Cardiac muscle cell (in vitro differentiated cells and primary cell): ENCODE measurements at regions not wholly inside any gene's neighbourhood (a gene's known extent, or its start where the extent isn't known, plus 50 kb on each side); places are given as distances from the start of the nearest gene placed in this dataset.

ENCODE experiments used
- DNase-seq, 2 donors: peaks; one replicate each; pipeline versions ENCODE4 v3.0.0 to v3.0.0-alpha.2; 2010 to 2017; ENCODE audit warnings: low read depth in 1 of 2, low spot score in 1 of 2
- H3K27ac ChIP-seq: fragments of 200-600 bp; sonication (generic); 2 replicates; pipeline ENCODE4 v1.5.1; 2016
- H3K27me3 ChIP-seq: fragments of 200-600 bp; sonication (generic); 2 replicates; pipeline ENCODE4 v1.6.0; 2016; ENCODE audit warnings: control low read depth
- H3K36me3 ChIP-seq: fragments of 200-600 bp; sonication (generic); 2 replicates; pipeline ENCODE4 v1.5.1; 2016; ENCODE audit warnings: control low read depth
- H3K4me1 ChIP-seq: fragments of 200-600 bp; sonication (generic); 2 replicates; pipeline ENCODE4 v1.8.1; 2017; ENCODE audit warnings: low read depth, mild to moderate bottlenecking, mixed run types
- H3K4me3 ChIP-seq: fragments of 200-600 bp; sonication (generic); 2 replicates; pipeline ENCODE4 v1.5.1; 2016; ENCODE audit warnings: mild to moderate bottlenecking
- H3K9me3 ChIP-seq: fragments of 200-600 bp; sonication (generic); 2 replicates; pipeline ENCODE4 v1.5.1; 2017; ENCODE audit warnings: low read depth, mild to moderate bottlenecking, control low read depth
- CTCF ChIP-seq: IDR thresholded peaks from 2 replicates; pipeline ENCODE4 v1.5.1; 2012; ENCODE audit warnings: low read depth, mild to moderate bottlenecking, low read length

- Histone ChIP-seq H3K4me3 (no peak overlapping the region), H3K27me3 (no peaks in the 10 kb centered on the region), H3K36me3 (no peaks in the 10 kb centered on the region), H3K27ac (no peak overlapping the region), H3K9me3 (no peaks in the 10 kb centered on the region), H3K4me1 (no peaks in the 10 kb centered on the region)
- TF ChIP-seq CTCF, result no peak
- DNase-seq, result no peak
Measured at GRCh38 chr5:136720674-136721073, 355.3 kb upstream of the TRPC7 start.

DNA sequence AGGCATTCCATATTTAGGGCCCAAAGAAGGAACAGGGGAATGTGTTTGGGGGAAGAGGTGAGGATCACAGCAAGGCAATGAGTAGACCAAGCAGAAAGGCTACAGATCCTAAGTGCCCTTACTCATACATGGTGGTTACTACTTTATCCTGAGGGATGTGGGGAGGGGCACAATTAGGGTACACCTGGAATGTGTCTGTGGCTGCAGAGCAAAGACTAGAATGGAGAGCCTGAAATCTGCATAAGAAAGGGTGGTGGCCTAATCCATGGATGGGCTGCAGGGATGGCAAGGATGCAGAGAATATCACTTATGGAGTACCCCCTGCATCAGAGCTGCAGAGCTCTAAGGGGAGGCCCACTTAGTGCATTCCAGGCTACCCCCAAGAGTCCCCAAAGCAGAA lies 352.6 kb upstream of the TRPC7 start:
- H3K36me3 ChIP-seq, result no peaks in the 10 kb centered on the region
- no peak for DNase-seq
- no peaks in the 10 kb centered on the region for H3K9me3 ChIP-seq
- no peak overlapping the region for H3K27ac ChIP-seq
- TF ChIP-seq CTCF, result no peak
- no peak overlapping the region for H3K4me3 ChIP-seq
- no peaks in the 10 kb centered on the region for H3K27me3 ChIP-seq
- no peaks in the 10 kb centered on the region for H3K4me1 ChIP-seq

DNA sequence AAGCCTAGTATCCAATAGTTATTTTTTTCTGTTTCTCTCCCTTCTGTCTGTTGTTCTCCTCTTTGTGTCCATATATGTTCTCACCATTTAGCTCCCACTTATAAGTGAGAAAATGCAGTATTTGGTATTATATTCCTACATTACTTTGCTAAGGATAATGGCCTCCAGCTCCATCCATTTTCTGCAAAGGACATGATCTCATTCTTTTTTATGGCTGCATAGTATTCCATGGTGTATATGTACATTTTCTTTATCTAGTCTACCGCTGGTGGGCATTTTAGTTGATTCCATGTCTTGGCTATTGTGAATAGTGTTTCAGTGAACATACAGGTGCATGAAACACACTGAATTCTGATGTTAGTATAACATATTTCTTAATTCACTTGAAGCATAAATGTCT lies 348.9 kb upstream of the TRPC7 start:
- no peaks in the 10 kb centered on the region for H3K36me3 ChIP-seq
- no peaks in the 10 kb centered on the region for H3K4me1 ChIP-seq
- no peak for DNase-seq
- TF ChIP-seq CTCF, result no peak
- no peak overlapping the region for H3K27ac ChIP-seq
- no peak overlapping the region for H3K4me3 ChIP-seq
- H3K9me3 ChIP-seq, result no peaks in the 10 kb centered on the region
- no peaks in the 10 kb centered on the region for H3K27me3 ChIP-seq

GRCh38 chr5:136712628-136713027 lies 347.3 kb upstream of the TRPC7 start:
- no peaks in the 10 kb centered on the region for H3K9me3 ChIP-seq
- no peak for DNase-seq
- no peak overlapping the region for H3K4me3 ChIP-seq
- H3K27me3 ChIP-seq, result no peaks in the 10 kb centered on the region
- H3K27ac ChIP-seq, result no peak overlapping the region
- H3K4me1 ChIP-seq, result no peaks in the 10 kb centered on the region
- no peaks in the 10 kb centered on the region for H3K36me3 ChIP-seq
- TF ChIP-seq CTCF, result no peak

DNA sequence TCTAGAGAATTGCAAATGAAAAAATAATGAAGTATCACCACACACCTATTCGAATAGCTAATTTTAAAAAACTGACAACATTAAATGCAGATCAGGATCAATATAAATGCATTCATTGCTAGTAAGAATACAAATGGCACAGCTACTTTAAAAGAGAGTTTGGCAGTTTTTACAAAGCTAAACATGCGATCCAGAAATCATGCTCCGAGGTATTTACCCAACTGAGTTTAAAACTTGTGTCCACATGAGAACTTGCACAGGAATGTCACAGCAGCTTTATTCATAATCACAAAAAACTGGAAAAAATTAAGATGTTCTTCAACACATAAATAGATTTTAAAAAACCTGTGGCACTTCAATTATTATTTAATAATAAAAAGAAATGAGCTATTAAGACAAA lies 345.5 kb upstream of the TRPC7 start:
- no peaks in the 10 kb centered on the region for H3K27me3 ChIP-seq
- no peak for TF ChIP-seq CTCF
- no peaks in the 10 kb centered on the region for H3K9me3 ChIP-seq
- no peak overlapping the region for H3K27ac ChIP-seq
- DNase-seq, result no peak
- no peak overlapping the region for H3K4me3 ChIP-seq
- H3K36me3 ChIP-seq, result no peaks in the 10 kb centered on the region
- H3K4me1 ChIP-seq, result no peaks in the 10 kb centered on the region

DNA sequence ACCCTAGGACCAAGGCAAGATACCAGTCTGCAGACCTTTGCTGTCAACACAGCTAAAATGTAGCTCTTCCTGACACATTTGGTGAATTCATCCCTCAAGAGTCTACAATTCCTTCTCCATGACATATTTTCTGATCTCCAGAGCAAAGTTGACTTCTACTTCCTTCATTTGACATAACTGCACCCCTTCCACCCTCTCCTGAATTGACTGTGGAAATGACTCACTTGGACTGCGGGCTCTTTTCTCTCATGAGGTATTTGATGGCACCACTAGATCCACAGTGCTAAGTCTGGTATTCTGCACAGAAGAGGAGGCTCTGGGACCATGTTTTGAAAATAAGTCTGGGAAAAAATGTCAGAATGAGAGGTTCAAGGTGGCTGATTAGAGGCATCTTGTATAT lies 338.4 kb upstream of the TRPC7 start:
- Histone ChIP-seq H3K4me1 (no peaks in the 10 kb centered on the region), H3K27ac (no peak overlapping the region), H3K36me3 (no peaks in the 10 kb centered on the region), H3K4me3 (no peak overlapping the region), H3K27me3 (no peaks in the 10 kb centered on the region), H3K9me3 (no peaks in the 10 kb centered on the region)
- no peak for TF ChIP-seq CTCF
- no peak for DNase-seq
